ENCODE measurements at regions not wholly inside any gene's neighbourhood (a gene's known extent, or its start where the extent isn't known, plus 50 kb on each side); places are given as distances from the start of the nearest gene placed in this dataset.

DNA sequence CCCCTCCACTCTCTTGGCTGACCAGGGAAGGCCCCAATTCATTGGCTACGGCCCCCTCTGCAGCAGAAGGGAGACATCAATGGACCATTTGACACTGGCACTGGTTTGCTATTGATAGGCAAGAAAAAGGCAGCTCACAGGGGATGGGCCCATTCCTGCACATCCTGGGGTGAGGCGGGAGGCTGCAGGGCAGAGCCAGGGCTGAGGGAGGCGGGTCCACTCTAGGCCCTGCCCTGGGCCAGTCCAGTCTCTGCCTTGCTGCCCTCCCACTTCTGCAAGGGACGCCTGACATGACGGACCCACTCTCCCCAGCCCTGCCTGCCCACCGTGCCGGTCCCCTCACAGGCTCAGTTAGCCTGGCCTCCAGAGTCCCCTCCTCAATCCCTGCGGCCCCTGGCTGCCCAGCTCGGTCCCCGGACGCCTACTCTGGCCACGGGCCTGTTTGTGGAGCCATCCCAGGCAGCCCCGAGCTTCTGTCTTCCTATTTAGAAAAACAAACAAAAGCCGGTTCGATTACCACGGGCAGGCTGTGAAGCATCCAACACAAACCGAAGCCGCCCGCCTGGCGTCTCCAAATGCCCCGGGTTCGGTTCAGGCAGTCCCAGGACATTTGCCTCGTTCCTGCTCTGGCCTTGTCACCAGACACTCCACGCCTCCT is 160.7 kb downstream of the IRX5 start:
- no peak for DNase-seq
- in situ Hi-C loops (cut with MboI; ENCODE audit: low pct_unique_long_range_greater_than_20kb, low sequenced_read_pairs), result no loop called here

DNA sequence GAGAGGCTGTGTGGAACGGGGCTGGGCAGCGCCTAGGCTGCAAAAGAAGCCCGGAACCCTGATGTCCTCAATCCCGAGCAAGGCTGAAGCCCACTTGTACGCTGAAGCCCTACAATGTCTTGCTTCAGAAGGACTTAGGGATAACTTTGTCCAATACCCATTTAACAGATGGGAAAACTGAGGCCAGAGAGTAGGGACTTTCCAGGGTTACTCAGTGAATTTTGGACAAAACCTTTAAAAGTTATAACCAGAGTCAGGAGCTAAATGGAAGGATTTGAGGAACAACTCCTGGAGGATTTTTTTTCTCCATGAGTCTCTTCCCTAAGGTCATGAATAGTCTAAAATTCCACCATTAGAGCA is 161.2 kb downstream of the IRX5 start:
- in situ Hi-C loops (cut with MboI; ENCODE audit: low pct_unique_long_range_greater_than_20kb, low sequenced_read_pairs), result no loop called here

DNA sequence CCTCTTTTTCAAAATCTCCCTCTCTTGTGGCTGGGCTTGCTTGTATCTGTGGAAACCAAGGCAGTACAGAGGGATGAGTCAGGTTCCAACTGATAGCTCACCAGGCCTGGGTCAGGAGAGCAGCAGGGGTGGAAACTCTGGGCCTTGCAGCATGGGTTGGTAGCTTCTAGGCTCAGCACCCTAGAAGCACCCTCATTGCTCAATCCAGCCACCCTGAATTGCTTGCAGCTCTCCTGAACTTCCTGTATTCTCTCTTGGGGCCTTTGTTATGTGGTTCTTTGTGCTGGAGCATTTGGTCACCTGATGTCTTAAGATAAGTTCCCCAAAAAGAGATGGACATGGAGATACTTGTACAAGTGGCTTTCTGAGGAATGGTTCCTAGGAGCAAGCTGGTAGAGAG is 169.4 kb downstream of the IRX5 start:
- in situ Hi-C loops (cut with MboI; ENCODE audit: low pct_unique_long_range_greater_than_20kb, low sequenced_read_pairs), result no loop called here
- DNase-seq, result no peak

More for the DNA sequence above, 161.2 kb downstream of the IRX5 start:
- no peak for DNase-seq

DNA sequence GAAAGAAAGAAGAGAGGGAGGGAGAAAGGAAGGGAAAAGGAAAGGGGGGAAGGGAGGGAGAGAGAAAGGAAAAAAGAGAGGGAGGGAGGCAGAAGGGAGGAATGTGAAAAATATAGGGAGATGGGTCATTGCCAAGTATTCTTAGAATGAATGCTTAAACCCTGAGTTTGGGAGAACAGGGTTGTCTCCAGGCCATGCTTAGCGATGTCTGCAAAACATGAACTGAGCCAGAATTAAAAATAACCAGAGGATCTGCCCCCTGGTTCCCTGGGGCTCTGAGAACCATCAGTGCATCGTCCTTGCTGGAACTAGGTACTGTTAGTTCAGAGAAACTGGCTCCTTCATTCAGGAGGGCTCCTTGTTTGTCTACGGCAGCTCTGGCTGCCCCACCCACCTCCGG is 170.4 kb downstream of the IRX5 start:
- in situ Hi-C loops (cut with MboI; ENCODE audit: low pct_unique_long_range_greater_than_20kb, low sequenced_read_pairs), result no loop called here
- DNase-seq, result no peak

DNA sequence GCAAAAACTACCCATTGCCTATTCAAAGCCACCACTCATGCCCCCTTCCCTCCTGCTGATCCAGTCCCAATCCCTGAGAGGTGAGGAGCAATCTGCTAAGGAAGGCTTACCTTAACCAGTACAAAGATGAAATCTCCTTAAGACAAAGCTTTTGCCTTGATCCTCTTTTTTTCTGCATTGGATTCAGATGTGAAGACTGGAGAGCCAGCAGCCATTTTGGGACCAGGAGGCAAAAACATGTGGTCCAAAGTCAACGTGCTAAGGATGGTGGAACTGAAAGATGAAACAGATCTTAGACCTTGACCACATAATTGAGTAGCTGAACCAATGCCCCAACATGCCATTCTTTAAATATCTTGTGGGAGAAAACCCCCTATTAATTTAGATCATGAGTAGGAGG is 171.4 kb downstream of the IRX5 start:
- in situ Hi-C loops (cut with MboI; ENCODE audit: low pct_unique_long_range_greater_than_20kb, low sequenced_read_pairs), result no loop called here
- DNase-seq, result no peak

DNA sequence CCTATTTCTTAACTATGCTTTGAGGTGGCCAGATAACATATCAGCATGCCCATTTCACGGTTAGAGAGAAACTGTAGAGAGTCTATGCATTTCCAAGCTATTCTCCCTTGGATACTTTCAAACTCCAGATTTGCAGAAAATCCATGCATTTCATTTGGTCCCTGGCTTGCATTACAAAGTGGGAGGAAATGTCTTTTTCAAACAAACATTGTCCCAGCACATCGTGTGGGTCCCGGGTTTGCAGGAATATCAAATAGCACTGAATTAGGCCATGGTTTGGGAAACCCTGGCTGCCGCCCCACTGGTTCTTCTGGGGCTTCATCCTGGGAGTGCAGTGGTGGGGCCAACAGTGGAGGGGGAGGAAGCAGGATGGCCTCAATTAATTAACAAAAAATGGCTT is 171.9 kb downstream of the IRX5 start:
- no peak for DNase-seq
- in situ Hi-C loops (cut with MboI; ENCODE audit: low pct_unique_long_range_greater_than_20kb, low sequenced_read_pairs), result no loop called here

DNA sequence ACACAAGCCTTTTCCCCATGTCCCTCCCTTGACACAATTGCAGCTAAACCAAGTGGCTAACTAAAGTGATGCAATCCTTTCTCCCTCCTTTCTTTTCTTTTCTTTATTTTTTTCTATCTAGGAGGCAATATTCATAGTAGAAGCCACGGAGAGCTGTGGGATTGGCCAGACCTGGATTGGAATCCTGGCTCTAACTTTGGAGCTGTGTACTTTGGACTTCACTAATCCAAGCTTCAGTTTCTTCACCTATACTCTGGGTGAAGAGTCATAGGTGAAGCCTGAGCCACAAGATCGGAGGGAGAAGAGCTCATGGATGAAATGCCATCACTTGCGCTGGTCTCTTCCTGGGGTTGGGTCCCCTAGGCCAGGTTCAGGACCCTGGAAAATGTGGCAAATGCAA is 177.2 kb downstream of the IRX5 start:
- DNase-seq, result no peak
- in situ Hi-C loops (cut with MboI; ENCODE audit: low pct_unique_long_range_greater_than_20kb, low sequenced_read_pairs), result no loop called here

DNA sequence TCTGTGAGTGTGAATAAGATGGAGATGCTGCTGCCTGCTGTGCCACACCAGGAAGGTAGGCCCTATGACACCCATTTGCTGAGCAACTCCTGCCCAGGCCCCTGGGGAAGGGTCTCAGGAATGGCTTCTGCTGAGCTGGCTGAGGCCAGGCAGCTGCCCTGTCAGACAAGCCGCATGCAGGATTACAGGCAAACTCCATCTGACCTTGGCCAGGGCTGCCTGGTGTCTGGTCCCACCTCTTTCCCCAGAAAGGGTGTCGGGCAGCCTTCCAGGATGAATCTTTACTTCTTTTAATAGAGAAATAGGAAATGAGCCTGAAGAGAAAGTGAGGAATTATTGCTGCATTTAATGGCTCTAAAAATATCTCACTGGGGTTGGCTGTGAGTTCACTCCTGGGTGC is 182.5 kb downstream of the IRX5 start:
- in situ Hi-C loops (cut with MboI; ENCODE audit: low pct_unique_long_range_greater_than_20kb, low sequenced_read_pairs), result no loop called here
- DNase-seq, result no peak

DNA sequence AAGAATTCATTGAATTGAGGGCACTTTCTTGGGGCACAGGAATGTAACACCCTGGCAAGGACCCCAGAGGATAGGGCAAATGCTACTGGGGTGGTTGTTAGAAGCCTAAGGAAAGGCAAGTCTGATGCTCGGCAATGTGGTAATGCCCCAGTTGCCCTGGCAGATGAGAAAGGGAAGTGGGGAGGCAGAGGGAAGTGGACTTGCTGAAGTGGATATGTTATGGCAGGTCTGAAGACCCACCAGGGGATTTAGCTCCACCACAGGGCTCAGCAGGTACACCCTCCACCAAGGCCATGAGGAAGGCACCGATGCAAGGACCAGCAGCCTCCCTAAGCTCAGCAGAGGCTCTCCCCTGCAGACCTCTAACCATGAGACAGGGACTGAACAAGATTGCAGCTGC is 184.8 kb downstream of the IRX5 start:
- in situ Hi-C loops (cut with MboI; ENCODE audit: low pct_unique_long_range_greater_than_20kb, low sequenced_read_pairs), result no loop called here
- no peak for DNase-seq

DNA sequence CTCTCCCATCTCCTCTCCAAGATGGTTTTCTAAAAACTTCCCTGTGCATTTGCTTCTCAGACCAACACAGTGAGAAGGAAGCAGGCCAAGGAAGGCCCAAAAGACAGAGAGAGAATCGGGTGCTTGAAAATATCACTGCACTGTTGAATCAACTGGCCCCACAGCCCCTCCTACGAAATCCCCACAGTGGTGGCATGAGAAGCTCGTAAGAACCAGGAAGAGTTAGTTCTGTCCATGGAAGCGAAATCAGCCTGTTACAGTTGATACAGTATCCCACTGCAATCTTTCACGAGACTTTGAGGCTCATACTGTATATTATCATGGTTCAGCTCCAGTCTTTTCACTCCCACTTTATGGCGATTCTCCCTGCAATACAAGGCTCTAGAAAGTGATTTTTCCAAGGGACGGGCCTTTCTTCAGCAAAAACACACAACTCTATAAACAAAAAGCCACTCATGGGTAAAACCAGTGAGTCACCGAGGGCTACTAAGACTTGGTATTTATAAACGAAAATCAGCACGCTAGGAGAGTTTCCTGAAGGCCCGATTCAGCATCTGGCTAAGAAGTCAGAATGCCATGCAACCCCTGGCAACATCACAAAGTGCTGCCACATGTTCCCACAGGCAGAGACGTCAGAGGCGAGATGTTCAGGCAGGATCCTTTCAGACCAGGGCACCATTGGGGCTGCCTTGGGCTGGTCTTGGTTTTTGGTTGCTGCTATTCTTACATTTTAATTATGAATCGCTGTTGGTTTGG is 185.7 kb downstream of the IRX5 start:
- in situ Hi-C loops (cut with MboI; ENCODE audit: low pct_unique_long_range_greater_than_20kb, low sequenced_read_pairs), result no loop called here
- no peak for DNase-seq

DNA sequence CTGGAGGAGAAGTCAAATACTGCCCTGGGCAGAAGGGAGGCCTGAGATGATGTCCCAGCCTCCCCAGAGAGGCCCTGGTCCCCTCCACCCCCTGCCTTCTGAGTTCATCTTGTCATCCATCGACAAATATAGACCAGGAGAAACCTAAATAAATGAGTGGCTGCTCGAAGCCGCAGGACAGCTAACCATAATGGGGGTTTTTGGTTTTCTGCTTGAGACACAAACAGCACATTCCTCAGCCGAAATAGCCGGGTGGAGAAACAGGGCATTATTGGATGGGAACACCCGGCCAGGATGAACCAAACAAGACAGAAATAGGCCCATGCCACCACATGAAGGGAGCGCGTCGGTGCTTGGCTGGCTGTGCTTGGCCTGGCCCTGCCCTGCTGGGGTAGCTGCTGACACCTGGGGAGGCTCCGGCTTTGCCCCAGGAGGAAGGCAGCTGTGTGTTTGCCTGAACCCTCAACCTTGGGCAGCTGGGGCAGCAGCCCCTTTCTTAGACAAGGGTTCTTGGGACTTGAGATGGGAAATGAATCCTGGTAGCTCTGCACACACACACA is 188.1 kb downstream of the IRX5 start:
- DNase-seq, result no peak
- in situ Hi-C loops (cut with MboI; ENCODE audit: low pct_unique_long_range_greater_than_20kb, low sequenced_read_pairs), result no loop called here

DNA sequence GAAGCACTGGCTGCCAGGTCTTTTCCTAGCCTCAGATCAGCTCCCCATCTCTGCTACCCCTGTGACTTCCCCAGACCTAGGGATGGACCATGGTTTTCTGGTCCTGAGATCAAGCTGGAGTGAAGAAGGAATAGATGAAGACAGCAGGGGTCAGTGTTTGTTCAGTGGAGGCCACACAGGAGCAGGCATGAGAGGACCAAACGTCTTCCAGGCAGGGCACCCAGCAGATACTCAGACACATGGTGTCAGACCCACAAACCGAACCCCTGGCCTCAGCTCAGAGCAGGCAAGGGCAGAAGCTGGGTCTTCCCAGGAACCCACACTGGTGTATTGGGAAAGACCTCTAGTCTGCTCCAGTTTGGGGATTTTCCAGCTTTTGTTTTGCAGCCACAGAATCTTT is 189.7 kb downstream of the IRX5 start:
- no peak for DNase-seq
- in situ Hi-C loops (cut with MboI; ENCODE audit: low pct_unique_long_range_greater_than_20kb, low sequenced_read_pairs), result no loop called here

DNA sequence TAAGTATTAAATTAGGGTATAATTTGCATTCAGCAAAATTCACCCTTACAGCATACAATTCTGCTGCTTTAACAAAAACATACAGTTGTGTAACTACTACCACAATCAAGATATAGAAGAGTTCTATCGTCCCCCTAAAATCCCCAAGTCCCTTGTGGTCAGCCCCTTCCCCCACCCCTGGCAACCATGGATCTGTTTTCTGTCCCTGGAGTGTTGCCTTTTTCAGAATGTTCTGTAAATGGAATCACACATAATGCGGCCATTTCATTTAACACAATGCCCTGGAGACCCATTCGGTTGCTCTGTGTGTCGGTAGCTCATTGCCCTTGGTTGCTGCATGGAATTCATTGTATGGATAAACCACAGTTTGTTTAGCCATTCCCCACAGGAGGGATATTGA is 190.2 kb downstream of the IRX5 start:
- no peak for DNase-seq
- in situ Hi-C loops (cut with MboI; ENCODE audit: low pct_unique_long_range_greater_than_20kb, low sequenced_read_pairs), result no loop called here

DNA sequence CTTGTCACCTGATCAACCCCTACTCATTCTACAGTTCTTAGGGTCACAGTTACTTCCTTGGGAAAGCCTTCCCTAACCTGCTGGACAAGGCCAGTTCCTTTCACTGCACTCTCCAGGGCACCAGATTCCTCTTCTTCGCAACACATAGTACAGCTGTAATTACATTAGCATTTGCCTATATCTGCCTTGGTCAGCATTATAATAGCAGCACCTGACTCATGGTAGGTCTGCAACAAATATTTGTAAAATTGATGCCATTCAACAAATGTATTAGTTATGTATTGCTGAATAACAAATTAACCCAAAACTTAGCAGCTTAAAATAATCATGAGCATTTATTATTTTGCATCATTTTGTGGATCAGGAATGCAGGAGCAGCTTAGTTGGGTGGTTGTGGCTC is 193.0 kb downstream of the IRX5 start:
- in situ Hi-C loops (cut with MboI; ENCODE audit: low pct_unique_long_range_greater_than_20kb, low sequenced_read_pairs), result no loop called here
- DNase-seq, result no peak

DNA sequence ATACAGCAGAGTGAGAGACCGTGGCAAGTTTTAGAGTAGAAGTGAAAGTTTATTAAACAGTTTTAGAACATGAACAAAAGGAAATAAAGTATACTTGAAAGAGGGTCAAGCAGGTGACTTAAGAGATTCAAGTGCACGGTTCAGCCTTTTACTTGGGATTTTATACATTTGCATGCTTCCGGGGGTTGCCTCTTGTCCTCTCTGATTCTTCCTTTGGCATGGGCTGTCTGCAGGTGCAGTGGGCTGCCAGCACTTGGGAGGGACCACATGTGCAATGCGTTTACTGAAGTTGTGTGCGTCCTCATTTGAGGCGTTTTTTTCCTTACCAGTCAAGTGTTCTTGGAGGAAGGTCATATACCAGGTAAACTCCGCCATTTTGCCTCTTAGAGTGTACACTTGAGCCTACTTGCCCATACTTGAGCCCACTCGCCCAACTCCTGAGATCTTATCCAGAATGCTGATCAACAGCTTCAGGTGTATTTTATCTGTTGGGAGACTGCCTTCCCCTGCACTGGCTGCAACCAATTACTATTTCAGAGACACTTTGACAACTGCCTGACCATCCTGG is 195.2 kb downstream of the IRX5 start:
- no peak for DNase-seq
- in situ Hi-C loops (cut with MboI; ENCODE audit: low pct_unique_long_range_greater_than_20kb, low sequenced_read_pairs), result no loop called here

DNA sequence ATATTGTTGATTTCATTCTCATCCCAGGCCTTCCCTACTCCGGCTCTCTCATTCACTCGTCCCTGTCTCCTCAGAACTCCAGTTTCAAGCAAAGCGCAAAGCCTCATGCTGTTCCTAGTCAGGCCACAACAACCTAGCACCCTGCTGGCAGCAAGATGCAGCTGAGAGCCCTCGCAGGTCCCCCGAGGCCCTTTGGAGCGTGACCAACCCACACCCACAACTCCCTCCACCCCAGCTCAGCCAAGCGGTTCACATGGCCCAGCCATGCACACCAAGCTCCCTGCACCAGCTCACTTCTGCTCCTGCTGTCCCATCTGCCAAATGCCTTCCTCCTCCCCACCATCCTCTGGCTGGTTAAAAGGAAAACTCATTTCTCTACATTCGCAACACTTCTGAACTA is 195.8 kb downstream of the IRX5 start:
- no peak for DNase-seq
- in situ Hi-C loops (cut with MboI; ENCODE audit: low pct_unique_long_range_greater_than_20kb, low sequenced_read_pairs), result no loop called here

DNA sequence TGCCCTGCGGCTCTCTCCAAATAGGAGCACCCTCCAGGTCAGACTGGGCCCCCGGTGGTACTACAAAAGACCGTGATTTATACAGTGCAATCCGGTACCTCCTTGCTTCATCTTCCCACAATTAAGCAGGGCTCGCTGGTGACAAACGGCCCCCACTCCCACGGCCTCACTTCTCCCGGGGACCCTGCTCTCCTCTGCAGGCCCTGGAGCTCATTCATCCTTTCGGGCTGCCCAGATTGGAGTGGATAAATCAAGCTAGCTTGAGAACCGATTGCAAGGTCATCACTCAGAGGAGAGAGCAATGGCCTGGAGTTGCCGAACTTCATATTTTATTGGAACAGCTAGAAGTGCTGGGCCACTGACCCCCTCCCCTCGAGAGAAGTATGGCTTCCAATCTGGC is 193.5 kb upstream of the IRX6 start:
- no peak for DNase-seq
- in situ Hi-C loops (cut with MboI; ENCODE audit: low pct_unique_long_range_greater_than_20kb, low sequenced_read_pairs), result no loop called here

DNA sequence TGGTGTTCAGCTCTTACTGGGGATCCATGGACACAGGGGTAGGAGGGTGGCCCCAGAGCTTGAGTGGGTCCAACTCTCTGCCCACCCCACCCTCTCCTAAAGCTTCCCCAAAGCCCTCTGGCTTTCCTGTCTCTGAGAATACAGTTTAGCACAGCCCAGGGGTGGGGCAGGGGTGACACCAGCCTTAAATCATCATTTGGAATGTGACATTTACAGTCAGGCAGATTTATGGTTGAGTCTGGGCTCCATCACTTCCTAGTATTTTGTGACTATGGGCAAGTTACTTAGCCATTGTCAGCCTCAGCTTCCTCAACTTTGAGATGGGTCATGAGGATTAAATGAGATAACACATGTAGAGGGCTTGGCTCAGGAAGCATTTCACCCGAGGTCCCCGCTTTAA is 193.1 kb upstream of the IRX6 start:
- in situ Hi-C loops (cut with MboI; ENCODE audit: low pct_unique_long_range_greater_than_20kb, low sequenced_read_pairs), result no loop called here
- no peak for DNase-seq

DNA sequence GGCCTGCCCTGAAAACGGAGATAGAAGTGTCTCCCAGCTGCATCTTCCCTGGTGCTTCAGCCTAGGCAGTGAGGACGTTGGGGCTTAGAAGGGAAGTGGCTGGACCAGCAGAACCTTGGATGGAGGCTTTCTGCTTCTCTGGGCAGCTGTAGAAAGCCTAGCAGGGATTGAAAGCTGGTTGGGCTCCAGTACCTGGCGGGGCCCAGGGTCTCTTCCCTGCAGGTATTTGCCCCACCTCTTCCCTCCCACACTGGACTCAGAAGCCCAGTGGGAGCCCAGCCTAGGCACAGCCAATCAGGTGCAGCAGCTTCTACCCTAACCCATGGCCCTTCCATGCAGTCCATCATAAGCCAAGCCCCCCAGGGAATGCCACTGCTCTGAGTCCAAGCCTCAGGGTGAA is 190.3 kb upstream of the IRX6 start:
- in situ Hi-C loops (cut with MboI; ENCODE audit: low pct_unique_long_range_greater_than_20kb, low sequenced_read_pairs), result no loop called here
- no peak for DNase-seq

DNA sequence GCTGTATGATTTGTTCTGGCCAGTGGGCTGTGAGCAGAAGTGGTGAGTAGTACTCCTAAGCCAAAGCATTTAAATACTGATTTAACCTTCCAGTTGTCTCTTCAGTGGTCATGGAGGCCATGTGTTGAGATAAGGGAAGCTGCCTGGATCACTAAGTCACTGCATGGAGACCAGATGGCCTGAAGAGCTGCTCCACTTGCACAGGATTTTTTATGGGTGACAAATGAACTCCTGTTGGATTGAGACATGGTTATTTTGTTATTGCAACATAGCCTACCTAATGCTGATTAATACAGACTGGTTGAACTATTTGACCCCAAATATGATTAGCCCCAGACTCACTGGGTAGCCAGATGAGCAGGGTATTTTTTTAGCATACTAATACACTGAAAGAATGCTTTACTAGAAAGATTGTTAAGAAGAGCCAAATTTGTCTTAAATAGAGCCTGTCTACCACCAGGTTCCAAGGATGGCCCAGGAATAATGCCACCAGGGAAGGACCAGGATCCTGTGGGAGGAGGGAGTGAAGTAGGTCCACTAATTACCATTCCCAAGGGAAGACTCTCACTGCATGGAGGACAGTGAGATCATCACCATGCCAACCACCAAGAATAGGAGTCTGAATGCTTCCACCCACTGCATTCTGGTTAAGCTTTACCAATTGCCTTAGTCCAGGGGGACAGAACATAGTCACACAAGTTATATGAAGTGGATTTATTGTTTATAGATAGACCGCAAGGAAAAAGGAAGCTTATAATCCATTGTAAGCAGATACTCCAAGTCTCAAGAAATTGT is 187.4 kb upstream of the IRX6 start:
- in situ Hi-C loops (cut with MboI; ENCODE audit: low pct_unique_long_range_greater_than_20kb, low sequenced_read_pairs), result no loop called here
- DNase-seq, result no peak
